Daoy (cell line): ENCODE measurements at regions not wholly inside any gene's neighbourhood (a gene's known extent, or its start where the extent isn't known, plus 50 kb on each side); places are given as distances from the start of the nearest gene placed in this dataset.
"Not testable (repeated sequence)": the region's sequence is repeated elsewhere in the genome, so short reads cannot be mapped to it uniquely, and the experiment has no call there.

Source experiments
- DNase-seq: peaks from one replicate; pipeline ENCODE4 v3.0.0-alpha.2; 2015; ENCODE audit warnings: low read depth

DNA sequence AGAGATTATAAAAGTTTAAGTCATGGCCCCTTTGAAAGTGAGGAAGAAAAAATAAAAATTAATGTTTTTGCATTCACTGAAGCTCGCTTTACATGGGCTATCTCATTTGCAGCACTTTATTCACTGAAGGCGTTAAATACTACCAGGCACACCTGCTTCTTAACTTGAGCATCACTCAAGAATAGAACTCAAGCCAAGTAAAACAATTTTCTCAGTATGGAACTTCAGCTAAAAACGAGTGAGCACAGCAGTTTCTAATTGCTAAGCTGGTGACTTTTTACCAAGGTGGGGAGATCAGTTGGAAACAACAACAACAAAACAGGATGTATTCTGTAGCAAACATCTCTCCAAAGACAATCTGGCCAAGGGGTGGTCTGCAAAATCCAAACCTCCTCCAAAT, 405.6 kb downstream of the RAB38 start:
- no peak for DNase-seq

DNA sequence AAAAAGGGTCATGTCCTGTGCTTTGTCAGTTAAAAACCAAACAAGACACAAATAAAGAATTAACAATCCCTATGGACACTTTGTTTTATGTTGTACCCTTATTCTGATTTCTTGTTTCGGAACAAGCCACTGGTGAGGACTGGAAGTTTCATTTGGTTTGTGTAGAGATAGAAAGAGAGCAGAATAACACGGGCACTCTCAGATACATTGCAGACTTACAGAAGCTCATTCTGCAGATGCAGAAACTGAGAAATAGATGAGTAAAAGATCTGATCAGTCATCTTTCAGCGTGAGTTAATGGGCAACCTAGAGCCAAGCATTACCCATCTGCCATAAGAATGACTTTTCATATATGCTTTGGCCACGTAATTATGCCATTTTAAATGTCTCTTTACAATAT, 407.6 kb downstream of the RAB38 start:
- no peak for DNase-seq

DNA sequence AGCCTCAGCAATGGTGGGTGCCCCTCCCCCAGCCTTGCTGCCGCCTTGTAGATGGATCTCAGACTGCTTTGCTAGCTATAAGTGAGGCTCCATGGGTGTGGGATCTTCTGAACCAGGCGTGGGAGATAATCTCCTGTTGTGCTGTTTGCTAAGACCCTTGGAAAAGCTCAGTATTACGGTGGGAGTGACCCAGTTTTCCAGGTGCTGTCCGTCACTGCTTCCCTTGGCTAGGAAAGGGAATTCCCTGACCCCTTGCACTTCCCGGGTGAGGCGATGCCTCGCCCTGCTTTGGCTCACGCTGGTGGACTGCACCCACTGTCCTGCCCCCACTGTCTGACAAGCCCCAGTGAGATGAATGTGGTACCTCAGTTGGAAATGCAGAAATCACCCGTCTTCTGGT, 411.2 kb downstream of the RAB38 start:
- not testable (repeated sequence) for DNase-seq

DNA sequence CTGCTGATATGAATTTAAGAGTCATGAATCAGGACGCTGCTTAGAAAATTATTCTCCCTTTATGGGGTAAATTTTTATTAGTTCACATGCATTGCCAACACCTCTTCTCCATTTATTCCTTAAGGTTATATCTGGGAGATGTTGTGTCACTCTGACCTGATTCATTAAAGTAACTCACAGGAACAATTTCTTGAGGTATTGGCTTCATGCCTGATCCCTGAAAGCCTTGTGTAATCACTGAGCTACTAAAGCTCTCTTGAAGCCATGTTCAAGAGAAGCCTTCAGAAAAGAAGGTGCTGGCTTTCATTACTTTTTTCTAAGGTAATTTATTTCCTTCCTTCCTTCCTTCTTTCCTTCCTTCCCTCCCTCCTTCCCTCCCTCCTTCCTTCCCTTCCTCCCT, 420.6 kb downstream of the RAB38 start:
- no peak for DNase-seq

DNA sequence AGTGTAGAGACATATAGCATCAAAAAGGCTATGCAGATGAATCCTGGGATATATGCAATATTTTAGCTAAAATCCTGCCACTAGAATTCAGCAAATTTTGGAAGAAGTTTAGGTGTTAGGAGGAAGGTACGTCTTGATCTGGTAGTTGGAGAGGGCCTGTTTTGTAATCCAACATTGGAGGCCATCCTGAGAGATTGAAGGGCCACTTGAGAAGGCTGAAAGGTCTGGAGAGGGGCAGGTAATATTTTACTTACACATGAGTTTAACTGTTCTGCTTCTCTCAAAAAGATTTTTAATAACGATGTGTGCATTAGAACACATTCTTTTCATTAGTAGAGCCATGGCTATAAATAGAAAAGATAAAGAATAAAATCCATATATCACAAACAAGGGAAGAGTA, 422.1 kb downstream of the RAB38 start:
- no peak for DNase-seq

DNA sequence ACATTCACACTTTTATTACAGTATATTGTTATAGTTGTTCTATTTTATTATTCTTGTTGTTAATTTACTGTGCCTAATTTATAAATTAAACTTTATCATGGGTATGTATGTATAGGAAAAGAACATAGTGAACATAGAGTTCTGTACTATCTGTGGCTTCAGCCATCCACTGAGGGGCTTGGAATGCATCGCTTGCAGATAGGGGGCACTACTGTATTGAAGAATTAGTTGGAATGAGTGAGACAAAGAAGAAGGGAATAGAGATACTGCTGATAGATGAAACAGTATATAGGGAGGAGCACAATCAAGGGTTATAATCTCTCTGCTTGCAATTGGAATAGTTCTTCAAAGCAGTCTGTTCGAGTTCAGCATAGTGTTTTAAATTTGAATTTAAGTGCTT, 432.2 kb downstream of the RAB38 start:
- no peak for DNase-seq

DNA sequence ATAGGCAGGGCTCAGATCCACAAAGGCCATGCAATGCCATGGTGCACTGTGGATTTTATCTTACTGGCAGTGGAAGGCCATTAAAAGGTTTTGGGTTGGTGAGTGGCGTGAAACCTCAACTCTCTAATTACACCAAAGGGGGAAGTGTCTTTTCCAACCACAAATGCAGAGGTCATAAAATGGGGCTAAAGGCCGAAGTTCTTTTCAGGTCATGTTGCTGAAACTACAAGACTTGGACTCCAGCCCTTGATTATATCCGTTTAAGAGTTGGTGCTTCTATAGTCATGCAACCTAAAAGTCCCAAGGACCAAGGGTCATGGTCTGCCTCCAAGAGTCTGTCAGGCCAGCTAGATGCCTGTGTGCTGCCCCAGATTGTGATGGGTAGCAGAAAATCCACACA, 434.3 kb downstream of the RAB38 start:
- DNase-seq: no peak

DNA sequence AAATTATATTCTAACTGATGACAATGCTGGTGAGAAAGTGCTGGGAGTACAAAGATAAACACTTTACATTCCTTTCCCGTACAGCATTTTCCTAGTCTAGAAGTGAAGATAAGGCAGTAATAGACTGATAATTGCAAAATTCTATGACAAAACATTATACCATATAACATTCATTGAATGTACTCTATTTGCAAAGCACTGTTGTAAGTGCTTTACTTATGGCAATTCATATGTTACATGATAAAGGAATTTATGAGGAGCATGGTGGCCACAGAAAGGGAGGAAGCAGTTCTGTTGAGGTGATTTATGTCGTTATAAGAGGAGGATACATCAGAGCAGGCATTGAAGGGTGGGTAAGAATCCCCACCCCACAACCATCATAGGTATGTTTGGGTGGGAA, 434.8 kb downstream of the RAB38 start:
- no peak for DNase-seq

DNA sequence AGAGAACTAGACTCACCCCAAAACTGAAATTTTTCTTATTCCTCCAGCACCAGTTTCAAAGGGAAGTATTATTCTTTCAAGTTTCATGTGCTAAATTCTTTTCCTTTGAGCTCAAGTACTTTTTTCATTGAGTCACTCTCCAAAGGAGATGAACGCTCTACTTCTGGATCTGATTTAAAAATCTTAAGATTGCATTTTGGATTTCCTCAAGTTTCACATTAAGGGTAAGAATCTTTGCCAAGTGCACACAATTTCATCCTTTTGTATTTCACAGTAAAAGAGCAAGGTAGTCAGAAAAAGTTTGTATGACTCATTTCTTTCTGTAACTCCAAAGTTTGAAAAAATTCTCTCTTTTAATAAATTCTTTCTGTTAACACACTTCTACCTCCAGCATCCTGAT, 435.5 kb downstream of the RAB38 start:
- DNase-seq: no peak

DNA sequence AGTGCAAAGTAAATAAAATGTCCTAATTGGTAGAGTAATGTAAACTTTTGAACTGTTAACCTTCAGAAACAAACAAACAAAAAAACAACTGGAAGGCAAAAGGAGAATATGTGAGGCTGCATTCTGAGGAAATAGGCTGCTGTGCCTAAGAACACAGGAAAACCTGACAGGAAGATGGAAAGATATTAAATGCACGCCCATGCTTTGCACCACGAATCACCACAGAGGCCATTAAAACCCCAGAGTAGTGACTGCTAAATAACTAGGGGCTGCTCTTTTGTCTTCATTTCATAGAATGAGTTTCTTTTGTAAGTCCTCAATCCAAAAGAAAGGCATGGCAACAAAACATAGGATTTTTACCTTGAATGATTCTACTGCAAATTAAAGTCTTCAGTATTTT, 436.0 kb downstream of the RAB38 start:
- DNase-seq: no peak

DNA sequence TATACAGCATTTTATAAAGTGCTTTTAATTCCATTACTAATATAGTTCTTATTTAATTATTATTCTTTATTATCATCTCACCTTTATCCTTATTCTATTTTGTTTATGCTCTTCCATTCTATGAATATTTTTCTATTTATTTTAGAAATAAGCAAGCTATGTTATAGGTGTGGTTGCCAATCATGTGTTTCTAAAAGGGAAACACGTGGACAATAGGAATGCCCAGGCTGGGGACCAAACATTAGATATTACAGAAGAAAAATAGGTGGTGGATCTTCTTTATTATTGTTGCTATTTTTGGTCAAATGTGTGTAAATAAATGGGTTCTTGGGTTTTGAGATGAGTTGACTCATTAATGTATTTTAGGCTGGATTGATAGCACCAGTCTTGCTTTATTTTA, 438.3 kb downstream of the RAB38 start:
- DNase-seq: no peak

DNA sequence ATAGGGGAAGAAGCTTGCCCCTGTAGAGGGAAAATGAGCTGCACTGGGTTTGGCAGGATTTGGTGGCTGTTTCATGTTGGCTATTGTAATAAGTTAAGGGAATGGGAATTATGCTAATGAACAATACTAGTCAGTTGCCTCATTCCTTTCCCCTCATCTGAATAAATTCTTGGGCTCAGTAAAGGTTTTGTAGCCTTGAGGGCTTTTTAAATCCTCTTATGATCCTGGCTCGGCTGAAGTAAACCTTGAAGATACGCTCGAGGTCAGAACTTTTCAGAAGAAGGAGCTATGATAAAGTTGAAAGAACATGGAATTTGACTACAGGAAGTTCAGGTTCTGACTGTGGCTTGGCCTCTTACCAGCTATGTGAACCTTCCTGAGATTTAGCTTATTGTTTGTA, 448.7 kb downstream of the RAB38 start:
- DNase-seq: no peak

DNA sequence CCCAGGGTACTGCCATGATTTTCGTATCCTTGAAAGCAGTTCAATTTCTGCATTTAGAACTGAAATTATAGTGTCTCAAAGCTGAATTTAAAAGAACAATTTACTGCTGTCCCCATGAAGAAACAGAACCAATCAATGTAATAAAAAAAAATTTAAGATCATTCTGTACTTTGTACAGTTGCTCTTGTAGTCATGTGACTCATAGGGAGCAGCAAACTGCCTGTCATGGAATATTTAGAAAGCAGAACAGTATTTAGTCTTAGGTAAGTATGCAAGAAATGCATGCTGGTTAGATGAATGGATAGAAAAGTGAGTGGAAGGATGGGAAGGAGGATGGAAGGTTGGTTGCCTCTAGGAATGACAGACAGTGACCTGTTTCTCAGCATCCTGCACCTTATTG, 450.9 kb downstream of the RAB38 start:
- no peak for DNase-seq

DNA sequence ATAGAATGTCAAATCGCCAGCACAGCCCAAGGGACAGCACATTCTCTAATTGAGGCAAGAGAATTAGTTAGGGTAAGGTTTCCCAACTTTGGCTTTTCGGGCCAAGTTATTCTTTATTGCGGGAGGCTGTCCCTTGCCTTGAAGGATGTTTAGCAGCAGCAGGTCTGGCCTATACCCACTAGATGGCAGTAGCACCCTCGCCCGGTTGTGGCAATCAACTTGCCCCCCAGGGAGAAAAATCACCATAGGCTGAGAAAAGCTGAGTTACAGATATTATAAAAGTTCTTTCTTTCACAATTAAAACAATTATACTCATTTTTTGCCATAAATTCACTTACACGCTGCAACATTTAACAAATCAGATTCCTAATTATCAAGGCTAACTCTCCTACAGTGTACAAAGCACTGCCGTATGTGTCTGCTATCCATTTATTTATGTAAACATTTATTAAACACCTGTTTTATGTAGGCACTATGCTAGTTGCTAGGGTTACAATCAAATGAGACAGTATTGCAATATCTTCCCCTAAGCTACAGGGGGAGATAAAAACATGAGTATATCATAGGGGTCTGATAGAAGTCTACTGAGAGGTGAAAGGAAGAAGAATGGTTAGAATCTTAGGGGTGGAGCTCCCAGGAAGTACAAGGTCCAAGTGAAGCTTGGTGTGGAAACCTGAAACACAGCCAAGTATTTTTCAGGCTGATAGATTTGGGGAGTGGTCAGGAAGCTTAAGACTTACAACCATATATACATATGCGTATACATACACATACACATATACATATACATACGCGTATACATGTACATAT, 452.3 kb downstream of the RAB38 start:
- peak; percentile 2 for DNase-seq

DNA sequence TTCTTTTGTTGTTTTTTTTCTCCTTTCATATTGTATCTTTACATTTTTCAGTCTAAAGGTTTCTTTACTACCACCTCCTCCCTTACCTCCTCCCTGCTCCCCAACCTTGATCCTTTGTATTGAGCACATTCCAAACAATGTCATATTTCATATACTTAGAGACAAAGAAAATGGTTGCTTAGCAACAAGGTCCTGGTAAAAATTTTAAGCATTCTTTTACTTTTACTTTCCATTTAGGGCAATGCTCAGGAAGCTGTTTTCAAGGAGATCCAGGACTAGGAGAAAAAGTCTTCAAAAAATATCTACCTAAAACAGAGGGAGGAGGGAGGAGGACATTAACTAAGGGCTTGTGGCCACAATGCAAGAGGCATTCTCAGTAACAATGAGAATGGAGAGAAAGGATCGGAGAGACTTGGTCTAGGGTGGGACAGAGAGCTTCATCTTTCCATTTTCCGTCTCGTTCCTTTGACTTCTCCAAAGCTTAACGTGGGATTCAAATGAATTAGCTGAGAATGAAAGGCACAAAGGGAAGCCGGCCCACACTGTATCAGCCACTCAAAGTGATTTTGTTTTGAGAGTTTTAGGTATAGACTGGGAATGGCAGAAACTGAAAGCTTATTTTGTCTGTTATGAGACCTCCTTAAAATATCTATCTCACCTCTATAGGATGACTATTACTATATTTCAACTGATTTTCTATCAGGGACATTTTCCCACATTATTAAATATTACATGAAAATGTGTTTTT, 455.7 kb downstream of the RAB38 start:
- DNase-seq: no peak

DNA sequence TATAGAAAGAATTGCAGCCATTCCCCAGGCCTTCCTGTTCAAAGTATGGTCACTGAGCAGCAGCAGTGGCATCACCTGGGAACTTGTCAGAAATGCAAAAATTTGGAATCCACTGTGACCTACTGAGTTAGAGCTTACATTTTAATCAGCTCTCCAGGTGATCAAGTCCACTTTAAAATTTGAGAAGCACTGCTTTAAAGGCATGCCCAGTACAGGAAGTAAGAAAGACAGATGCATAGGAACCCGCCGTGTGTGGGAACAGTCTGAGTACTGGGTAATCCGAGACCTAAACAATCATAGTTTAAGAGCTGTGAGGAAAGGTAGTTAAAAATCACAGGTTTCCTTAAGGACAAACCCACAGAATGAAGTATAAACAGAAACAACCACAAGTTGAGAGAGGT, 462.4 kb downstream of the RAB38 start:
- DNase-seq: no peak

DNA sequence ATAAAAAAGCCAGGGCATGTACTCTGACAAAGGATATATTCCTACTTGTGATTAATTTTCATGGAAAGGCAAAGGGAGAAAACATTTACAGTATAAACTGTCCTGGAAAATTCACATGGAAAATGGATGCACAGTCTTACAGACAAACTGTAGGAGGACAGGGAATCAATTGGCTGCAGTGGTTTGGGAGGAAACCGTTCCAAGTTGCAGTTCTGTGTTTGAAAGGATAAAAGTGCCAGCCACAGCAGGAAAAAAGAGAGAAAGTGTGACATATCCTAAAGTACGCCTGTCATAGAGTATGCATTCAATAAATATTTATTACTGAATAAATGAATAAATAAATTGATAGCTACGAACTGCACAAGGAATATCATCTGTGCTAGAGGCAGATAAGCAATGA, 462.9 kb downstream of the RAB38 start:
- DNase-seq: no peak

DNA sequence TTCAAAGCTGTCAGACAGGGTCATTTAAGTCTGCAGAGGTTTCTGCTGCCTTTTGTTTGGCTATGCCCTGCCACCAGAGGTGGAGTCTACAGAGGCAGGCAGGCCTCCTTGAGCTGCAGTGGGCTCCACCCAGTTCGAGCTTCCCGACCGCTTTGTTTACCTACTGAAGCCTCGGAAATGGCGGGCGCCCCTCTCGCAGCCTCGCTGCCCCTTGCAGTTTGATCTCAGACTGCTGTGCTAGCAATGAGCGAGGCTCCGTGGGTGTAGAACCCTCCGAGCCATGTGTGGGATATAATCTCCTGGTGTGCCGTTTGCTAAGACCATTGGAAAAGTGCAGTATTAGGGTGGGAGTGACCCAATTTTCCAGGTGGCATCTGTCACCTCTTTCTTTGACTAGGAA, 471.7 kb downstream of the RAB38 start:
- DNase-seq: not testable (repeated sequence)

DNA sequence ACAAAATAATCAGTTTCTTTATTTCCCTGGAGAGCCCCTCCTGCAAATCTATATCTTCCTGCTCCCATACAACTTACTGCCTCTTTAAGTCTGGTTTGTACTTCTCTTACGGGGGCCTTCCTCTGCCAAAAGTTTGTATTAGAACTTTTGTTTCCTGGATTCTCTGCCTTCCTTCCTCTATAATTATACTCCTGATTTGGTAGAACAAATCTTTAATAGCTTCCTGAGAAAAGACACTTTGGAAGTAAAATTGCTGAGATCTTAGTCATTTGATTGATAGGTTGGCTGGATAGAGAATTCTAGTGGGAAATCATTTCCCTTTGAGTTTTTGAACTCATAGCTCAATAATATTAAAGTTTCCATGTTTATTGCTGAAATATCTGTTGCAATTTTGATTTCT, 499.2 kb downstream of the RAB38 start:
- DNase-seq: no peak

DNA sequence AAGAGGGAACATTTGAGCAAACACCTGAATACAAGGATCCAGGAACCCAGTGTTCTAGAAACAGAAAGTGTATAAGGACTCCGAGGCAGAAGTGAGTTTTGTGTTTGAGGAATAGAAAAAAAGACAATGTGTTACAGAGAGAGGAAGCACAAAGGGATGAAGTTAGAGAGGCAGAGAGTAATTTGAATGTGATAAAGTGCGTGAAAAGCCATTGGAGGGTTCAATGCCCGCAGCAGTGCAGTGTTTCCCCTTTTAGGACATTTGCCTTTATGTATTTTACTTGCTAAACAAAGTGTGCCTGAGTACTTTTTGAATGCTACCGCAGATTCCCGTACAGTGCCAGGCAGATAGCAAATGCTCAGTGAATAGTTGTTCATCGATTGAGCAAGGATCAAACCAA, 508.5 kb downstream of the RAB38 start:
- no peak for DNase-seq

DNA sequence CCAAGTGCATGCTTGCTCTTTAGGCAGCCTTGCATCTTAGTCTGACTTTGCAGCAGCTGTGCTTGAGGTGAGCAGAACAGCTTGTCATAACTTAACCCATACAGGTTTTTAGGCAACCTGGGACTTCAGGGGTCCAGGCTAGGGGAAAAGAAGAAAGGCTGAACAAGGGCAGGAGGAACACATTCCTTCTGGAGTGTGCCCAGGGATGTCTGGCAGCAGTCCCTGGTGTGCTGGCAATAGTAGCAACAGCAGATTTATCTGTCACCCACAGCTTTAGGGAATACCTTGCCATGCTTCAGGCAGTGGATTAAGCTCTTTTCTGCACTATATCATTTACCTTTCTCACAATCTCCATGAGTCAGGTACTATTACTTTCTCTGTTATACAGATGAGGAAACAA, 513.0 kb downstream of the RAB38 start:
- no peak for DNase-seq

DNA sequence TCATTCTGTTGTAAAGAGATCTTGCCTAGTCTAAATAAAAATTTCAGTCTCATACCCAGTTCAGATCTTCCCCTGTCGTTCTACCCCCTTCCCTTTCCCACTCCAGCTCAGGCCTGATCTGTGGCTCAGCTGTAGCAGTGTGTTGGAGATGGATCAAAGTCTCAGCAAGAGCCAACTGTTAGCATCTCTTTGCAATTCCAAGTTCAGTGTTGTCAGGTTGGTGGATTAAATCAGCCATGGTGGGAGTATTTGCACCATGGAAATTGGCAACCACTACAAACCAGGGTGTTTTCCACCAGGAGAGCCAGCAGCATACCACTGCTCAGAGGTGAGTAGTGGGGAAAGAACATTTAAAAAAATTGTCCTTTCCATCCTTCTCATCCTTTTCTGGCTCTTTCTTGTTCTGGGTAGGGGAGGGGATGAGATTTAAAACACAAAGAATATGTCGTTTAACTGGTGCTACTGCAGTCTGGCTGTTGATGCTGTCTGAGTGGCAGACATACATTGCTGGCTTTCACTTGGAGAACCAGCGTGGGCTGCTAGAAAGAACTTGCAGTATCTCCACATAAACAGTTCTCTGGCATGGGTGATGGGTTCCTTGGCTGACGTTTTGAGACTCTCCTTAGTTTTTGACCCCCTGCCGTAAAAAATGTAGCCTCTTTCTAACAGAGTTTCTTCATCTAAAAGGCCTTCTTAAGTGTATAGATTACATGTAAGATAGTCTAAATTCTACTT, 514.1 kb downstream of the RAB38 start:
- no peak for DNase-seq

DNA sequence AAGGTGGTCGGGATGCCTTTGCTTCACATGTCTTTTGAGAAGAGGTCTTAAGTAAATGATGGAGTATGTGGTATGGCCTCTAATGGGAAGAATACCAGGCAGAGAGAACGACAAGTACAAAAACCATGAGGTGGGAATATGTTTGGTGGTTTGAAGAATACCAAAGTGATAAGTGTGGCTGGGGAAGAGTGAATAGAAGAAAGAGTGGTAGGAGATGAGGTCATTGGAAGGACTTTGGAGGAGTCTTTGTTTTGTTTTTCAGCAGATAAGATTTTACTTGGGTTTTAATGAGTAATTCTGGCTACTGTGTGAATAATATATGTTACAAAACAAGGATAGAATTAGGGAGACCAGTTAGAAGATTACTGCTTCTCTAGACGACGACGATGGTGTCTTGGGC, 515.4 kb downstream of the RAB38 start:
- DNase-seq: no peak
